Colonic mucosa (tissue), 4 donors: ENCODE measurements at regions not wholly inside any gene's neighbourhood (a gene's known extent, or its start where the extent isn't known, plus 50 kb on each side); places are given as distances from the start of the nearest gene placed in this dataset.

Source experiments
- DNase-seq: peaks from one replicate; pipeline ENCODE4 v3.0.0-alpha.2; 2020
- H3K27ac ChIP-seq: fragments of 200-600 bp; one replicate; pipeline ENCODE4 v1.8.0; 2021
- H3K27me3 ChIP-seq: fragments of 200-600 bp; one replicate; pipeline ENCODE4 v1.8.0; 2021
- H3K36me3 ChIP-seq: fragments of 200-600 bp; one replicate; pipeline ENCODE4 v1.8.0; 2021
- H3K4me1 ChIP-seq: fragments of 200-600 bp; one replicate; pipeline ENCODE4 v1.8.0; 2021; ENCODE audit warnings: mild to moderate bottlenecking
- H3K4me3 ChIP-seq: fragments of 200-600 bp; one replicate; pipeline ENCODE4 v1.8.0; 2021
- H3K9ac ChIP-seq, 2 donors: one replicate each; pipeline ENCODE4 v1.7.0; 2013; ENCODE audit warnings: control low read depth in 2 of 2, low read depth in 2 of 2, low read length in 2 of 2
- H3K9me3 ChIP-seq: fragments of 200-600 bp; one replicate; pipeline ENCODE4 v1.8.0; 2021
- CTCF ChIP-seq: fragments of 200-600 bp; IDR thresholded peaks from one replicate; pipeline ENCODE4 v1.8.0; 2022; ENCODE audit warnings: antibody characterized with exemption, mild to moderate bottlenecking
- intact Hi-C: fragments of 100-400 bp; cut with DNase I; formaldehyde crosslinking; loops from one replicate; pipeline ENCODE4 v1.14.1; 2022
- donor health status: healthy.
- donor health status: DM: no; HTN: no; CAD: no.
- donor health status: DM: no; HTN: no; CAD: no.

DNA sequence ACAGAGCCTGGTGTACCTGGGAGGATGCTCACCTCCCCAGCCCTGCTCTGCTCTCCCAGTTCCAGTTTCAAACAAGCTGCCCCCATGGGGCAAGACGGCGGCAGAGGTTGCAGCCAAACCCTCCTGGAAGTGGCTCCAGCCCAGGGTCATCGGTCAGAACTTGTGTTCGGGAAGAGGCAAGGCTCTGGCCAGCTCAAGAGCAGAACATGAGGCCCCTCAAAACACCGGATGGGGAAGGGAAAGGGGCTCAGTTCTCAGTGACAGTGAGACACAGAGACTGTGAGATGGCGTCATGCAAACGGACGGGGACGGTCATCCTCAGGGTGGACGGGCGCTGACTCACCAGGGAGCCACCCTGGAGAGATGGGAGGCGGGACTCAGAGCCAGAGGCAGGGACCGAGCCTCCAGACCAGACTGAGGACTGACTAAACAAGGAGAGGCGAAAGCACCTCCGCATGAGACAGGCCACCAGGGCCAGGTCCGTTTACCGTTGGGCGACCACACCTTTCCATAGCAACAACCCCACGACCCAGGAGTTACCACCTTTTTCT lies 63.9 kb upstream of the GALNT9 start:
- intact Hi-C loops, result no loop called here
- DNase-seq, result no peak
- Histone ChIP-seq H3K27ac (no peak overlapping the region), H3K27me3 (peaks cover 6% of the 10 kb centered on the region), H3K9me3 (no peaks in the 10 kb centered on the region), H3K9ac (no peak overlapping the region), H3K36me3 (no peaks in the 10 kb centered on the region), H3K4me3 (no peak overlapping the region), H3K4me1 (no peaks in the 10 kb centered on the region)
- no peak for TF ChIP-seq CTCF

- H3K4me3 ChIP-seq, result no peak overlapping the region
- no peaks in the 10 kb centered on the region for H3K4me1 ChIP-seq
- no peak overlapping the region for H3K9ac ChIP-seq
- no peak for DNase-seq
- H3K27ac ChIP-seq, result no peak overlapping the region
- intact Hi-C loops, result no loop called here
- H3K36me3 ChIP-seq, result no peaks in the 10 kb centered on the region
- no peaks in the 10 kb centered on the region for H3K9me3 ChIP-seq
- no peak for TF ChIP-seq CTCF
- no peaks in the 10 kb centered on the region for H3K27me3 ChIP-seq
Observed at GRCh38 chr12:132392389-132393244, 63.2 kb upstream of the GALNT9 start.

DNA sequence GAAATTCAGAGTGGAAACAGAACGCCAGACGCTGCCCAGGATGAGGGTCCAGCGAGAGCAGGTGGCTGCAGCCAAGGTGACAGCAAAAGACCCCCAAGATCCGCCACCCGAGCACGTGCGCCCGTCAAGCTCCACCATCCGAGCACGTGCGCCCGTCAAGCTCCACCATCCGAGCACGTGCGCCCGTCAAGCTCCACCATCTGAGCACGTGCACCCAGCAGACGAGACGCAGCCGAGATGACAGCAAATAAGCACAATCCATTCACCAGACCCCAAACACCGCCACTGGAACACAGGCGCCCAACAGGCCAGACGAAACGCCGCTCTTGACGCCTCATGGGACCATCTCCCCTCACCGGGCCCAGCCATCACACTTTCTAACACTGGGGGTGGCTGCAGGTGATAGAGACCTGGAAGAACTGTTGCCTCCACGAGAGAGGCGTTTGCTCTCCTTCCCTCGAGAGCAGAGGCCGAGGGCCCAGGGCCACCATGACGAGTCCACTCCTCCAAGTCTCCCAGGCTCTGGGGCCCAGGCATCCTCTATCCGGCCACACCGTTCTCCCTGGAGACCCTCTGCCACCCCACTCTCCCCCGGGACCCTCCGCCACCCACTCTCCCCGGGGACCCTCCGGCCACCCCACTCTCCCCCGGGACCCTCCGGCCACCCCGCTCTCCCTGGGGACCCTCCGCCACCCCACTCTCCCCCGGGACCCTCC lies 62.1 kb upstream of the GALNT9 start:
- no peaks in the 10 kb centered on the region for H3K27me3 ChIP-seq
- intact Hi-C loops, result no loop called here

GRCh38 chr12:132390287-132391076 lies 61.1 kb upstream of the GALNT9 start:
- intact Hi-C loops, result no loop called here
- Histone ChIP-seq H3K4me1 (no peaks in the 10 kb centered on the region), H3K9me3 (no peaks in the 10 kb centered on the region), H3K9ac (no peak overlapping the region), H3K4me3 (no peak overlapping the region), H3K36me3 (no peaks in the 10 kb centered on the region), H3K27me3 (no peaks in the 10 kb centered on the region), H3K27ac (no peak overlapping the region)
- TF ChIP-seq CTCF, result no peak
- no peak for DNase-seq

More for the DNA sequence above, 62.1 kb upstream of the GALNT9 start:
- Histone ChIP-seq H3K9ac (no peak overlapping the region), H3K4me1 (no peaks in the 10 kb centered on the region), H3K27ac (no peak overlapping the region), H3K9me3 (no peaks in the 10 kb centered on the region), H3K4me3 (no peak overlapping the region), H3K36me3 (no peaks in the 10 kb centered on the region)
- no peak for TF ChIP-seq CTCF
- no peak for DNase-seq
